ENCODE measurements at regions not wholly inside any gene's neighbourhood (a gene's known extent, or its start where the extent isn't known, plus 50 kb on each side); places are given as distances from the start of the nearest gene placed in this dataset.
A peak's percentile ranks its signal among the peaks of the same experiment; 100 is the strongest.

- H2AFZ ChIP-seq (ENCODE audit: low read length) = no peak overlapping the region
- no peaks in the 10 kb centered on the region for H4K20me1 ChIP-seq (ENCODE audit: control insufficient read depth, insufficient read depth, insufficient read length)
- H2AK5ac ChIP-seq (ENCODE audit: insufficient read length, low read length) = no peak overlapping the region
- H3K18ac ChIP-seq (ENCODE audit: insufficient read length, low read depth, low read length) = no peak overlapping the region
- H2BK120ac ChIP-seq (ENCODE audit: low read depth, low read length, poor library complexity, severe bottlenecking) = no peak overlapping the region
- no peak overlapping the region for H3T11ph ChIP-seq (ENCODE audit: low read length)
- no peaks in the 10 kb centered on the region for H3K27me3 ChIP-seq (ENCODE audit: insufficient read depth, low read length)
- H3K9me3 Mint-ChIP-seq = peaks cover 10 to 20% of the 10 kb centered on the region in 2 experiments
- no peak overlapping the region for H2BK5ac ChIP-seq (ENCODE audit: insufficient read length, low read length)
- H2BK20ac ChIP-seq (ENCODE audit: low read depth, low read length, poor library complexity, severe bottlenecking) = no peak overlapping the region
- no peak overlapping the region for H2BK15ac ChIP-seq (ENCODE audit: low read depth, low read length)
- peaks cover 0 to 5% of the 10 kb centered on the region in 2 experiments; a peak in 1 of 4 replicates for H3K4me1 Mint-ChIP-seq
- H3K56ac ChIP-seq (ENCODE audit: insufficient read length, low read depth, low read length) = no peak overlapping the region
- no CpG with 5 or more reads among the region's 1 CpG for WGBS (ENCODE audit: extremely low coverage, insufficient read length, low lambda C conversion rate)
- H3K4ac ChIP-seq (ENCODE audit: low read depth, low read length) = no peak overlapping the region
- no peak overlapping the region for H3K9ac ChIP-seq (ENCODE audit: extremely low read depth, insufficient read length, low read length)
- H3K9me3 ChIP-seq (ENCODE audit: control insufficient read depth, low read depth, low read length) = no peaks in the 10 kb centered on the region
- no peak overlapping the region for H3K27ac ChIP-seq (ENCODE audit: insufficient read length, low read depth, low read length)
- H3K79me2 ChIP-seq (ENCODE audit: insufficient read depth, low read length) = no peaks in the 10 kb centered on the region
- no peak for DNase-seq
- H2BK12ac ChIP-seq (ENCODE audit: insufficient read length, low read depth, low read length) = no peak overlapping the region
- H4K91ac ChIP-seq (ENCODE audit: insufficient read length, low read depth, low read length) = no peak overlapping the region
- TF ChIP-seq CTCF (conservative IDR thresholded peaks at IDR 0.05) = no peak
- no peak overlapping the region for H3K4me2 ChIP-seq (ENCODE audit: insufficient read depth, insufficient read length, low read length)
- H3K79me1 ChIP-seq (ENCODE audit: insufficient read depth, low read depth, low read length, poor library complexity, severe bottlenecking) = no peaks in the 10 kb centered on the region
- no peak overlapping the region for H3K4me3 Mint-ChIP-seq
- H3K27ac Mint-ChIP-seq = peak overlapping the region in 1 of 3 experiments; percentile 1; a peak in 2 of 7 replicates
- H3K27me3 Mint-ChIP-seq (ENCODE audit: low read depth) = no peaks in the 10 kb centered on the region
- H3K4me1 ChIP-seq (ENCODE audit: insufficient read depth, low read length) = no peaks in the 10 kb centered on the region
- no peak overlapping the region for H3K23ac ChIP-seq (ENCODE audit: insufficient read length, low read depth, low read length)
- peaks cover 0 to 27% (median 3%) of the 10 kb centered on the region in 3 experiments; a peak in 4 of 7 replicates for H3K36me3 Mint-ChIP-seq (ENCODE audit: insufficient read depth in 1 of 3, low read depth in 3 of 3)
- H4K5ac ChIP-seq (ENCODE audit: insufficient read length, low read depth, low read length) = no peak overlapping the region
- no peak overlapping the region for H3K14ac ChIP-seq (ENCODE audit: insufficient read depth, low read length)
- H4K8ac ChIP-seq (replicated peaks; ENCODE audit: insufficient read length, low read depth, low read length) = no peak overlapping the region
- H3K23me2 ChIP-seq (ENCODE audit: insufficient read length, low read depth, low read length, poor library complexity, severe bottlenecking) = no peaks in the 10 kb centered on the region
Observed at GRCh38 chr5:105708442-105708841, 1962.3 kb downstream of the EFNA5 start.
